Thymus (tissue), 11 donors: ENCODE measurements at regions not wholly inside any gene's neighbourhood (a gene's known extent, or its start where the extent isn't known, plus 50 kb on each side); places are given as distances from the start of the nearest gene placed in this dataset.

Experiments
- DNase-seq, 9 donors: peaks; one replicate each; pipeline ENCODE4 v3.0.0-alpha.2; 2013; ENCODE audit warnings: low spot score in 9 of 9, low read depth in 6 of 9, missing footprints in 1 of 9
- H3K27ac ChIP-seq, 2 donors: one replicate each; pipeline ENCODE4 v1.5.1; 2013; ENCODE audit warnings: control low read depth in 1 of 2, low read depth in 1 of 2, low read length in 1 of 2, mild to moderate bottlenecking in 1 of 2, moderate library complexity in 1 of 2
- H3K27me3 ChIP-seq, 2 donors: one replicate each; pipeline ENCODE4 v1.5.1; 2013; ENCODE audit warnings: low read length in 1 of 2; ENCODE audit not compliant: control insufficient read depth in 2 of 2, insufficient read depth in 1 of 2
- H3K36me3 ChIP-seq, 2 donors: one replicate each; pipeline ENCODE4 v1.5.1; 2013; ENCODE audit warnings: low read length in 1 of 2, mild to moderate bottlenecking in 1 of 2, moderate library complexity in 1 of 2; ENCODE audit not compliant: control insufficient read depth in 2 of 2, insufficient read depth in 2 of 2
- H3K4me1 ChIP-seq, 2 donors: one replicate each; pipeline ENCODE4 v1.5.1; 2013; ENCODE audit warnings: low read length in 2 of 2; ENCODE audit not compliant: control insufficient read depth in 2 of 2, insufficient read depth in 2 of 2
- H3K4me3 ChIP-seq, 2 donors: one replicate each; pipeline ENCODE4 v1.5.1; 2013; ENCODE audit warnings: low read length in 2 of 2, control low read depth in 1 of 2, mild to moderate bottlenecking in 1 of 2
- H3K9me3 ChIP-seq, 2 donors: one replicate each; pipeline ENCODE4 v1.5.1; 2013; ENCODE audit warnings: low read length in 1 of 2, mild to moderate bottlenecking in 1 of 2; ENCODE audit not compliant: control insufficient read depth in 2 of 2, insufficient read depth in 1 of 2
- WGBS: extraction: QIAGEN DNeasy Blood & Tissue Kit; methylation state at CpG from one replicate; pipeline ENCODE4 v1.1.7; 2013; 5-methylcytosine and 5-hydroxymethylcytosine counted together
- donor health status: healthy.

DNA sequence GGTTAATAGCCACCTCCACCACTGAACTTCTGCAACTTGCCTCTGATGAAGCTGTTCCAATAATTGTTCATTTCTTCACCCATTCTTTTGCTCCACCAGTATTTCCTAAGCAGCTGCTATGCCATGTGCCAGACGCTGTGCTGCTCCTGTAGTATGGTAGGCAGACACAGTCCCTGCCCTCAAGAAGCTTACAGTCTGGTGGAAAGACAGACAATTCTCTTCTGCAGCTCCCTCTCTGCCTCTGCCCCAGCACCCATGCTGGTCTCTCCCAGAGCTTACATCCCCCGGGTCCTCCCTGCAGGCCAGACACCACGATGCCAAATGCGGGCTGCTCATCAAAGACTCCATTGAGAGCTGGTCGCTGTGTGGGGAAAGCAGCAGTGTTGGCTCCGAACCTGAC lies 111.6 kb upstream of the ESRRB start:
- H3K27ac ChIP-seq = no peak overlapping the region
- WGBS = 94% methylated on average over 6 of the region's 6 CpGs
- H3K27me3 ChIP-seq = no peaks in the 10 kb centered on the region
- no peaks in the 10 kb centered on the region for H3K36me3 ChIP-seq
- peaks cover 3 to 7% of the 10 kb centered on the region in 2 donors for H3K4me1 ChIP-seq
- DNase-seq = no peak
- H3K4me3 ChIP-seq = no peak overlapping the region
- no peaks in the 10 kb centered on the region for H3K9me3 ChIP-seq

DNA sequence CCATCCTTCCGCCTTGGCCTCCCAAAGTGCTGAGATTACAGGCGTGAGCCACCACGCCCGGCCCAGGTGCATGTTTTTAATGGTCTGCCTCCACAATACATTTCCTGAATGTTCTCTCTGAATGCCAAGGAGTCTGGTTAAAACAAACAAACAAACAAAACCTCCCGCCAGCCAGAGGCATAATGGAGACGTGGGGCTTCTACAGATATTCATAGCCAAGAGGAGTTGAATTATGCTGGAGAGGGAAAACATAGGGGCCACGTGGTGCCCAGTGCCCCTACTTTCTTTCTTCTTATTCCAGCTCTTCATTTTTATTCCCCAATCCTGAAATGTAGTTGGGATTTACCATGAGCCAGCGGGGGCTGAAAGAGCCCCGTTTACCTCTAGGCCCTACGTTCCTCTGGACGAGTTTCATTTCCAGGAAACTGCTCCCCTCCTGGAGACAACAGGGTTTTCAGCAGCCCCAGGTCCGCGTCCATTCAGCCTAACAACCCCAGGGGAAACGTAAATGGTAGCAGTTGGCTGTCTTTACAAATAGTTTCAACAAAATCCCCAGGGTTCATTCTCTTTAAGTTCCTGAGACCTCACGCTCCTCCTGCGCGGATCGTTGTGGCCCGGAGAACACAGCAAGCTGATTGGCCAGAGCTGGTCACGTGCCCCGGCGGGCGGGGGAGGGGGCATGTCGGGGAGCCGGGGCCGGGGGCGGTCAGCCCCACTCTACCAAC lies 108.5 kb upstream of the ESRRB start:
- WGBS = 29% methylated on average over 27 of the region's 27 CpGs

DNA sequence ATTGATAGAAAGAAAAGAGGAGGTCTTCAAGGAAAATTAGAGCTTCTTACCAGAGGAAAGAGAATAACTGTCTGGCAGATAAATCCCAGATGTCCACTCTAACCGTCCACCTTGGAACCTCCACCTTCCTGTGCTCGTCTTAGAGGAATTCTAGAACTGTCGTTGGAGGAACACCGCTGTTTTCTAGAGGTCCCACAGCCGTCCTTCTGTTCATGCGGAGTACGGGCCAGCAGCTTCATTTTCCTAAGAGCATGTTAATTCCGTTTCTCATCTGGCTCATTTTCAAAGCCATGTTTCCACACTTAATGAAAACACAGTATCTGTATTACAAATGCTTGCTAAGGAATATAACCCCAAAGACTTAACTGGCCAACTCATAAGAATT lies 107.9 kb upstream of the ESRRB start:
- no peaks in the 10 kb centered on the region for H3K27me3 ChIP-seq
- H3K4me3 ChIP-seq = peak overlapping the region; percentile 1 to 35
- H3K27ac ChIP-seq = no peak overlapping the region
- no peaks in the 10 kb centered on the region for H3K36me3 ChIP-seq
- 41% methylated on average over 8 of the region's 8 CpGs for WGBS
- DNase-seq = no peak
- H3K9me3 ChIP-seq = no peaks in the 10 kb centered on the region
- peaks cover 0 to 3% of the 10 kb centered on the region in 2 donors for H3K4me1 ChIP-seq

More for the DNA sequence above, 108.5 kb upstream of the ESRRB start:
- H3K4me1 ChIP-seq = peaks cover 0 to 3% of the 10 kb centered on the region in 2 donors
- H3K36me3 ChIP-seq = no peaks in the 10 kb centered on the region
- peak in 4 of 9 donors; percentile 11 to 37 (median 16) for DNase-seq
- no peaks in the 10 kb centered on the region for H3K27me3 ChIP-seq
- no peaks in the 10 kb centered on the region for H3K9me3 ChIP-seq
- H3K4me3 ChIP-seq = peak overlapping the region; percentile 1 to 35
- H3K27ac ChIP-seq = no peak overlapping the region

DNA sequence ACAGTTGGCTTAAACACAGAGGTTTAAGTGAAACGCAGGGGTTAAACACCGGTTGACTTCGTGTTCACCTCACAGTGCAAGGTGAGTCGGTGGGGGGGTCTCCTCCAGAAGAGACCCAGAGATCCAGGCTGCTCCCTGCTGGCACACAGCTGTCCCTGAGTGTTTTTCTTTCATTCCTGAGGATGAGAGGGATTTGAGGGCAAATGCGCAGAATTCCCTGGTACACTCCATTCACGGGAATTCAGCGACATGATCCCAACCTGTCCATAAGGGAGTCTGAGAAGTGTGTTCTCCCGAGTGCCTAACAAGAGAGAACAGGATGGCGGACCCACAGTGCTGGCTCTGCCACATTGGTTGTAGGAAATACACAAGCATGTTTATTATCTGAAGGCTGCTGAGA lies 107.2 kb upstream of the ESRRB start:
- Histone ChIP-seq H3K4me3 (no peak overlapping the region), H3K36me3 (no peaks in the 10 kb centered on the region), H3K9me3 (no peaks in the 10 kb centered on the region), H3K27me3 (no peaks in the 10 kb centered on the region), H3K4me1 (peaks cover 0 to 3% of the 10 kb centered on the region in 2 donors), H3K27ac (no peak overlapping the region)
- no peak for DNase-seq
- 89% methylated on average over 9 of the region's 9 CpGs for WGBS

DNA sequence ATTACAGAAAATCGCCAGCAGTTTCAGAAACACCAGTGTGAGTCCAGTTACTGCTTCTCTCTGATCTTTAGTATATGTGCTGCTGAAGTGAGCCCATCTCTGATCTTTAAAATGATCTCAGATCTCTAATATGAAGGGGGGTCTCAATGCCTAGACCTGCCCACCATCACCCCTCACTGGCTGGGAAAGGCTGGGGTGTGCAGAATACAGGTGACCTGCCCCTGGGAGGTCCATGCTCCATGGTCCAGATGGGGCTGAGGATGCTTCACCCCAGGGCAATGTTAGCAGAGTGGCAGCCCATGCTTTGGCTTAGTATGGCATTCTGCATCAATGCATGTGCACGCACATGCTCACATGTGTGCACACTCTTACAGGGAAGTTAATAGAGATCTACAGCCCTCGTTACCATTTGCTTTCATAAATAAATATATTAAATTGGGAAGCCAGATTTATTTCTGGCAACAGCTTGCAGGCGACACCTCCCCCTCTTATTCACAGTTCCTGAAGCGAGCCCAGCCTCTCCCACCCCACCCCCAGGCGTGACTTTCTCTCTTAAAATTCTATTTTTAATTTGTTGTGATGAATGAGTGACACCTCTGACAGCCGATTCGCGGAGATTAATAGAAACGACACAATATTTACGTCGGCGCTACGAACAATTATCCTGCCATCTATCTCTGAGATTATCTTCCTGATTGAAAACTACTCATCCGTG lies 104.7 kb upstream of the ESRRB start:
- Histone ChIP-seq H3K9me3 (no peaks in the 10 kb centered on the region), H3K36me3 (no peaks in the 10 kb centered on the region), H3K4me1 (peaks cover 0 to 3% of the 10 kb centered on the region in 2 donors), H3K4me3 (no peak overlapping the region), H3K27ac (no peak overlapping the region), H3K27me3 (no peaks in the 10 kb centered on the region)
- WGBS = 86% methylated on average over 15 of the region's 15 CpGs
- DNase-seq = no peak

DNA sequence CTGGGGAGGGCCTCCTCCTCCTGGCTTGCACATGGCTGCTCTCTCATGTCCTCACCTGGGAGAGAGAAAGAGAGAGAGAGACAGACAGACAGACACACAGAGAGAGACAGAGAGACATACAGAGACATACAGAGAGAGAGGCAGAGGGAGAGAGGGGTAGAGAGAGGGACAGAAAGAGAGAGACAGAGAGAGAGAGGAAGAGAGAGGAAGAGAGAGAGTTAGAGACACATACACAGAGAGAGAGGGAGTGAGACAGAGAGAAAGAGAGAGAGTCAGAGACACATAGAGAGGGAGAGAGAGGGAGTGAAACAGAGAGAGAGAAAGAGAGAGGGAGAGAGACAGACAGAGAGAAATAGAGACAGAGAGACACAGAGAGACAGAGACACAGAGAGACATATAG lies 103.6 kb upstream of the ESRRB start:
- DNase-seq = no peak
- Histone ChIP-seq H3K36me3 (no peaks in the 10 kb centered on the region), H3K4me1 (peaks cover 0 to 3% of the 10 kb centered on the region in 2 donors), H3K27me3 (no peaks in the 10 kb centered on the region), H3K4me3 (no peak overlapping the region), H3K9me3 (no peaks in the 10 kb centered on the region), H3K27ac (no peak overlapping the region)

DNA sequence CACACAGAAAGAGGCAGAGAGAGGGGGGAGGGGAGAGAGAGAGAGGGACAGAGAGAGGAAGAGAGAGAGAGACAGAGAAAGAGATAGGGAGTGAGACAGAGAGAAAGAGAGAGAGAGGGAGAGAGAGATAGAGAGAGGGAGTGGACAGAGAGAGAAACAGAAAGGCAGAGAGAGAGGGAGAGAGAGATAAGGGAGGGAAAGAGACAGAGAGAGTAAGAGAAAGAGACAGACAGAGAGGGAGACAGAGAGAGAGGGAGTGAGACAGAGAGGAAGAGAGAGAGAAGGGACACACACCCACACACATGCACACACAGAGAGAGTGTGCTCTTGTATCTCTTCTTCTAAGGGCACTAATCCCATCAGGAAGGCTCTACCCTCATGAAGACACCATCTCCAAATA lies 103.2 kb upstream of the ESRRB start:
- Histone ChIP-seq H3K27ac (no peak overlapping the region), H3K4me3 (no peak overlapping the region), H3K9me3 (no peaks in the 10 kb centered on the region), H3K36me3 (no peaks in the 10 kb centered on the region), H3K4me1 (no peaks in the 10 kb centered on the region), H3K27me3 (no peaks in the 10 kb centered on the region)
- DNase-seq = no peak

DNA sequence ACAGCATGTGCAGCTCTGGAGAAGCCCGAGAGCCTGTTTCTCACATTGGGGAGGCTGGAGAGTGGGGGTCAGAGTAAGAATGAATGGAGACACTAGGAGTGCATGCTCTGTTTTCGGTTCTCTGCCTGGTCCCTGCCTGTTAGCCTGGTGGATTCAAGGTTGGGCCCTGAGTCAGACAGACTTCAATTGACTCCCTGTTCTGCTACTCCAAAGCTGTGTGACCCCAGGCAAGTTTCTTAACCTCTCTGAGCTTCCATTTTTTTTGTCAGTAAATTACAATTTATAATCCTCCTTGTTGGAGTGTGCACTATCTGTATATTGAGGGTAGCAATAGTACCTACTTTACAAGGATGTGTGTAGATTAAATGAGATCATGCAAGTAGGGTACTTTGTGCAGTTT lies 102.6 kb upstream of the ESRRB start:
- WGBS = 78% methylated on average over 2 of the region's 2 CpGs
- DNase-seq = no peak

DNA sequence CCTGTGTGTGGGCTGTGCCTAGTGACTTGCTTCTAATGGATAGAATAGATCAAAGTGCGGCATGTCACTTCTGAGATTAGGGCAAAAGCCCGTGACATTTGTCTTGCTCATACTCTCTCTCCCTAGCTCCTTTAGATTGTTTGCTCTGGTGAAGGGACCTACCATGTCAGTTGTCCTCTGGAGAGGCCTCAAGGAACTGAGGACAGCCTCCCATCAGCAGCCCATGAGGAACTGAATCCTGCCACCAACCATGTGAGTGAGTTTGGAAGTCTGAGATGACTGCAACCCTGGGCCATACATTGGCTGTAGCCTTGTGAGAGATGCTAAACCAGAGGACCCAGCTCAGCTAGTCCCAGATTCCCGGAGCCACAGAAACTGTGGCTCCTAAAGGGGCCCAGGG lies 101.6 kb upstream of the ESRRB start:
- no peak overlapping the region for H3K4me3 ChIP-seq
- no peaks in the 10 kb centered on the region for H3K27me3 ChIP-seq
- WGBS = 95% methylated on average over 3 of the region's 3 CpGs
- H3K9me3 ChIP-seq = no peaks in the 10 kb centered on the region
- no peaks in the 10 kb centered on the region for H3K36me3 ChIP-seq
- no peak for DNase-seq
- H3K27ac ChIP-seq = no peak overlapping the region
- H3K4me1 ChIP-seq = no peaks in the 10 kb centered on the region

More for the DNA sequence above, 102.6 kb upstream of the ESRRB start:
- Histone ChIP-seq H3K36me3 (no peaks in the 10 kb centered on the region), H3K4me1 (no peaks in the 10 kb centered on the region), H3K27me3 (no peaks in the 10 kb centered on the region), H3K9me3 (no peaks in the 10 kb centered on the region), H3K4me3 (no peak overlapping the region), H3K27ac (no peak overlapping the region)
